ENCODE measurements at regions not wholly inside any gene's neighbourhood (a gene's known extent, or its start where the extent isn't known, plus 50 kb on each side); places are given as distances from the start of the nearest gene placed in this dataset.

- H3K27ac ChIP-seq: no peak overlapping the region
- no peaks in the 10 kb centered on the region for H3K27me3 ChIP-seq
- H3K4me1 ChIP-seq: no peaks in the 10 kb centered on the region
- TF ChIP-seq EP300 (IDR thresholded peaks at IDR 0.05; ENCODE audit: low read depth): no peak
- H3K36me3 ChIP-seq: no peaks in the 10 kb centered on the region
- in situ Hi-C loops (cut with MboI; ENCODE audit: low pct_ligation_motif_present in 1 of 4, low pct_unique_long_range_greater_than_20kb in 1 of 4, low sequenced_read_pairs in 3 of 4): no loop called here
- intact Hi-C loops (cut with DNase I; ENCODE audit: low total_unique reads): no loop called here
- DNase-seq: no peak
- H3K4me3 ChIP-seq: no peak overlapping the region
- H3K9me3 ChIP-seq: no peaks in the 10 kb centered on the region
These were observed 803.1 kb upstream of the COX7C start for GRCh38 chr5:85814596-85814995.

GRCh38 chr5:85823462-85824426, 794.0 kb upstream of the COX7C start:
- intact Hi-C loops (cut with DNase I; ENCODE audit: low total_unique reads) (no loop called here), in situ Hi-C loops (cut with MboI; ENCODE audit: low pct_ligation_motif_present in 1 of 4, low pct_unique_long_range_greater_than_20kb in 1 of 4, low sequenced_read_pairs in 3 of 4) (no loop called here)
- Histone ChIP-seq H3K27ac (no peak overlapping the region), H3K4me3 (no peak overlapping the region), H3K27me3 (no peaks in the 10 kb centered on the region), H3K9me3 (no peaks in the 10 kb centered on the region), H3K4me1 (no peaks in the 10 kb centered on the region), H3K36me3 (no peaks in the 10 kb centered on the region)
- TF ChIP-seq POLR2A (IDR thresholded peaks at IDR 0.05): no peak
- TF ChIP-seq EP300 (IDR thresholded peaks at IDR 0.05; ENCODE audit: low read depth): no peak
- DNase-seq: no peak
- 52 to 72% methylated on average over 6 of the region's 6 CpGs for WGBS, 2 donors (ENCODE audit: low coverage in 1 of 2)

- 76 to 93% methylated on average over 3 to 5 of the region's 5 CpGs for WGBS, 2 donors (ENCODE audit: low coverage in 1 of 2)
- in situ Hi-C loops (cut with MboI; ENCODE audit: low pct_ligation_motif_present in 1 of 4, low pct_unique_long_range_greater_than_20kb in 1 of 4, low sequenced_read_pairs in 3 of 4): no loop called here
These were observed 779.0 kb upstream of the COX7C start for GRCh38 chr5:85838781-85839180.

GRCh38 chr5:85841653-85842052, 776.1 kb upstream of the COX7C start:
- intact Hi-C loops (cut with DNase I; ENCODE audit: low total_unique reads): no loop called here
- Histone ChIP-seq H3K27me3 (no peaks in the 10 kb centered on the region), H3K9me3 (no peaks in the 10 kb centered on the region), H3K4me1 (no peaks in the 10 kb centered on the region), H3K4me3 (no peak overlapping the region), H3K36me3 (no peaks in the 10 kb centered on the region), H3K27ac (no peak overlapping the region)
- 64 to 79% methylated on average over 2 of the region's 2 CpGs for WGBS, 2 donors (ENCODE audit: low coverage in 1 of 2)
- no peak for DNase-seq
- in situ Hi-C loops (cut with MboI; ENCODE audit: low pct_ligation_motif_present in 1 of 4, low pct_unique_long_range_greater_than_20kb in 1 of 4, low sequenced_read_pairs in 3 of 4): no loop called here
- TF ChIP-seq EP300 (IDR thresholded peaks at IDR 0.05; ENCODE audit: low read depth): no peak
- TF ChIP-seq POLR2AphosphoS5 (IDR thresholded peaks at IDR 0.05): no peak
- no peak for TF ChIP-seq CTCF (IDR thresholded peaks at IDR 0.05)
- TF ChIP-seq POLR2A (IDR thresholded peaks at IDR 0.05): no peak

More at GRCh38 chr5:85838781-85839180, 779.0 kb upstream of the COX7C start:
- no peak for TF ChIP-seq POLR2AphosphoS5 (IDR thresholded peaks at IDR 0.05)
- no peak for TF ChIP-seq POLR2A (IDR thresholded peaks at IDR 0.05)
- TF ChIP-seq CTCF (IDR thresholded peaks at IDR 0.05): no peak
- no peak for TF ChIP-seq EP300 (IDR thresholded peaks at IDR 0.05; ENCODE audit: low read depth)
- Histone ChIP-seq H3K27me3 (no peaks in the 10 kb centered on the region), H3K9me3 (no peaks in the 10 kb centered on the region), H3K36me3 (no peaks in the 10 kb centered on the region), H3K4me1 (no peaks in the 10 kb centered on the region), H3K27ac (no peak overlapping the region), H3K4me3 (no peak overlapping the region)
- intact Hi-C loops (cut with DNase I; ENCODE audit: low total_unique reads): no loop called here
- no peak for DNase-seq

- intact Hi-C loops (cut with DNase I; ENCODE audit: low total_unique reads): no loop called here
- no peaks in the 10 kb centered on the region for H3K4me1 ChIP-seq
- H3K27me3 ChIP-seq: no peaks in the 10 kb centered on the region
- no peaks in the 10 kb centered on the region for H3K36me3 ChIP-seq
- in situ Hi-C loops (cut with MboI; ENCODE audit: low pct_ligation_motif_present in 1 of 4, low pct_unique_long_range_greater_than_20kb in 1 of 4, low sequenced_read_pairs in 3 of 4): no loop called here
- H3K27ac ChIP-seq: no peak overlapping the region
- 83% methylated on average over 11 of the region's 11 CpGs; no CpG with 5 or more reads in 1 of the 2 donors for WGBS, 2 donors (ENCODE audit: low coverage in 1 of 2)
- no peaks in the 10 kb centered on the region for H3K9me3 ChIP-seq
- no peak for TF ChIP-seq CTCF (IDR thresholded peaks at IDR 0.05)
- TF ChIP-seq POLR2AphosphoS5 (IDR thresholded peaks at IDR 0.05): no peak
- TF ChIP-seq EP300 (IDR thresholded peaks at IDR 0.05; ENCODE audit: low read depth): no peak
- no peak for TF ChIP-seq POLR2A (IDR thresholded peaks at IDR 0.05)
- DNase-seq: no peak
- H3K4me3 ChIP-seq: no peak overlapping the region
These were observed 774.2 kb upstream of the COX7C start for GRCh38 chr5:85843535-85843934.

Data from transverse colon (tissue), 4 donors.